Right ventricle myocardium inferior (tissue), 1 donor: ENCODE measurements at regions not wholly inside any gene's neighbourhood (a gene's known extent, or its start where the extent isn't known, plus 50 kb on each side); places are given as distances from the start of the nearest gene placed in this dataset.

ENCODE experiments used
- ATAC-seq: fragments of 200-7000 bp; cut with Tn5 transposase; one replicate; pipeline ENCODE4 v1.9.1; 2020; ENCODE audit warnings: mild to moderate bottlenecking, moderate library complexity
- DNase-seq: peaks from one replicate; pipeline ENCODE4 v3.0.0; 2021; ENCODE audit errors: missing footprints
- intact Hi-C: fragments of 100-400 bp; cut with DNase I; formaldehyde crosslinking; loops from one replicate; pipeline ENCODE4 v1.11.0; 2022
- donor health status: DM: no; HTN: yes; CAD: no; lungs with severe emphysema.

GRCh38 chr18:26746398-26746797 is 119.1 kb downstream of the AQP4 start:
- peak; percentile 68 for ATAC-seq
- intact Hi-C loops, result no loop called here
- DNase-seq, result no peak

- DNase-seq (no peak), ATAC-seq (no peak)
- intact Hi-C loops, result no loop called here
Observed at GRCh38 chr18:26745288-26746181, 120.0 kb downstream of the AQP4 start.

- intact Hi-C loops, result no loop called here
- no peak for ATAC-seq
Observed at GRCh38 chr18:26741758-26742157, 123.7 kb downstream of the AQP4 start.

GRCh38 chr18:26741048-26741447 is 124.5 kb downstream of the AQP4 start:
- ATAC-seq (no peak), DNase-seq (no peak)

More at GRCh38 chr18:26741758-26742157, 123.7 kb downstream of the AQP4 start:
- no peak for DNase-seq

GRCh38 chr18:26740396-26740795 is 125.1 kb downstream of the AQP4 start:
- intact Hi-C loops, result no loop called here
- no peak for DNase-seq
- ATAC-seq, result no peak

More at GRCh38 chr18:26741048-26741447, 124.5 kb downstream of the AQP4 start:
- intact Hi-C loops, result no loop called here

GRCh38 chr18:26738706-26739105 is 126.8 kb downstream of the AQP4 start:
- DNase-seq, result no peak
- no peak for ATAC-seq
- intact Hi-C loops, result no loop called here

GRCh38 chr18:26736301-26736700 is 129.2 kb downstream of the AQP4 start:
- DNase-seq, result no peak
- ATAC-seq, result no peak
- intact Hi-C loops, result no loop called here

GRCh38 chr18:26734760-26735159 is 130.7 kb downstream of the AQP4 start:
- ATAC-seq (no peak), DNase-seq (no peak)
- intact Hi-C loops, result no loop called here

- intact Hi-C loops, result no loop called here
- ATAC-seq, result no peak
- no peak for DNase-seq
Observed at GRCh38 chr18:26729449-26729848, 136.1 kb downstream of the AQP4 start.

- intact Hi-C loops, result no loop called here
- ATAC-seq (no peak), DNase-seq (no peak)
Observed at GRCh38 chr18:26729008-26729407, 136.5 kb downstream of the AQP4 start.

GRCh38 chr18:26723981-26724380 is 141.5 kb downstream of the AQP4 start:
- ATAC-seq (no peak), DNase-seq (no peak)
- intact Hi-C loops, result no loop called here

- intact Hi-C loops, result no loop called here
- DNase-seq (no peak), ATAC-seq (no peak)
Observed at GRCh38 chr18:26722565-26722931, 143.0 kb downstream of the AQP4 start.

- DNase-seq, result no peak
- no peak for ATAC-seq
- intact Hi-C loops, result no loop called here
Observed at GRCh38 chr18:26721854-26722564, 143.5 kb downstream of the AQP4 start.

GRCh38 chr18:26719896-26720295 is 145.6 kb downstream of the AQP4 start:
- intact Hi-C loops, result no loop called here
- no peak for ATAC-seq
- no peak for DNase-seq

GRCh38 chr18:26717123-26717719 is 148.3 kb downstream of the AQP4 start:
- intact Hi-C loops, result no loop called here
- DNase-seq, result no peak
- no peak for ATAC-seq

- intact Hi-C loops, result no loop called here
- DNase-seq, result no peak
- ATAC-seq, result no peak
Observed at GRCh38 chr18:26714739-26715138, 150.8 kb downstream of the AQP4 start.

- DNase-seq (no peak), ATAC-seq (no peak)
- intact Hi-C loops, result no loop called here
Observed at GRCh38 chr18:26711756-26712155, 153.8 kb downstream of the AQP4 start.

- intact Hi-C loops, result no loop called here
Observed at GRCh38 chr18:26710470-26711096, 154.9 kb downstream of the AQP4 start.

GRCh38 chr18:26709897-26710296 is 155.6 kb downstream of the AQP4 start:
- ATAC-seq, result no peak
- intact Hi-C loops, result no loop called here
- no peak for DNase-seq

More at GRCh38 chr18:26710470-26711096, 154.9 kb downstream of the AQP4 start:
- no peak for DNase-seq
- ATAC-seq, result no peak
